ENCODE measurements at regions not wholly inside any gene's neighbourhood (a gene's known extent, or its start where the extent isn't known, plus 50 kb on each side); places are given as distances from the start of the nearest gene placed in this dataset.

DNA sequence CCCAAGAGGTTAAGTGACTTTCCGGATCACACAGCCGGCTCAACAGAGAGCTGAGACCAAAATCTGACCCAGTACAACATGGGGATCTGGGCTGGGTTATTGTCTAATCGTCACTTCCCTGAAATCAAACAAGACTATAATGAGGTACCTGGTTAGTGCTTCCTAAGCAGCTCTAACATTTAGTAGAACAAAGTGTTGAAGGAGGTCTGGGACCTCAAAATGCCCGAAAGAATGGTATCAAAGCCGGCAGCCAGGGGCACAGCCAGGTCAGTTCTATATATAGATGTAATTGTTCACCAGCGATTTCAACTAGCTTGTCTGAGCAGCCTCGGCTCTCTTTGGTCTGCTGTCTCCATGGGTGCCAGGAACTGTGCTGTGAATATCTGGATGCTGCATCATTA lies 245.5 kb upstream of the ECI2 start:
- Mint-ChIP-seq H3K27me3 (ENCODE audit: unreplicated experiment) (peaks cover 4% of the 10 kb centered on the region), H3K4me1 (ENCODE audit: unreplicated experiment) (no peaks in the 10 kb centered on the region), H3K27ac (ENCODE audit: unreplicated experiment) (no peak overlapping the region), H3K4me3 (ENCODE audit: unreplicated experiment) (no peak overlapping the region), H3K36me3 (ENCODE audit: low read depth, unreplicated experiment) (peaks cover 11% of the 10 kb centered on the region), H3K9me3 (ENCODE audit: unreplicated experiment) (peaks cover 13% of the 10 kb centered on the region)
- DNase-seq (ENCODE audit: low spot score) = no peak
- TF ChIP-seq, protein P1, sequence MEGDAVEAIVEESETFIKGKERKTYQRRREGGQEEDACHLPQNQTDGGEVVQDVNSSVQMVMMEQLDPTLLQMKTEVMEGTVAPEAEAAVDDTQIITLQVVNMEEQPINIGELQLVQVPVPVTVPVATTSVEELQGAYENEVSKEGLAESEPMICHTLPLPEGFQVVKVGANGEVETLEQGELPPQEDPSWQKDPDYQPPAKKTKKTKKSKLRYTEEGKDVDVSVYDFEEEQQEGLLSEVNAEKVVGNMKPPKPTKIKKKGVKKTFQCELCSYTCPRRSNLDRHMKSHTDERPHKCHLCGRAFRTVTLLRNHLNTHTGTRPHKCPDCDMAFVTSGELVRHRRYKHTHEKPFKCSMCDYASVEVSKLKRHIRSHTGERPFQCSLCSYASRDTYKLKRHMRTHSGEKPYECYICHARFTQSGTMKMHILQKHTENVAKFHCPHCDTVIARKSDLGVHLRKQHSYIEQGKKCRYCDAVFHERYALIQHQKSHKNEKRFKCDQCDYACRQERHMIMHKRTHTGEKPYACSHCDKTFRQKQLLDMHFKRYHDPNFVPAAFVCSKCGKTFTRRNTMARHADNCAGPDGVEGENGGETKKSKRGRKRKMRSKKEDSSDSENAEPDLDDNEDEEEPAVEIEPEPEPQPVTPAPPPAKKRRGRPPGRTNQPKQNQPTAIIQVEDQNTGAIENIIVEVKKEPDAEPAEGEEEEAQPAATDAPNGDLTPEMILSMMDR (IDR thresholded peaks at IDR 0.05; ENCODE audit: unreplicated experiment) = no peak

DNA sequence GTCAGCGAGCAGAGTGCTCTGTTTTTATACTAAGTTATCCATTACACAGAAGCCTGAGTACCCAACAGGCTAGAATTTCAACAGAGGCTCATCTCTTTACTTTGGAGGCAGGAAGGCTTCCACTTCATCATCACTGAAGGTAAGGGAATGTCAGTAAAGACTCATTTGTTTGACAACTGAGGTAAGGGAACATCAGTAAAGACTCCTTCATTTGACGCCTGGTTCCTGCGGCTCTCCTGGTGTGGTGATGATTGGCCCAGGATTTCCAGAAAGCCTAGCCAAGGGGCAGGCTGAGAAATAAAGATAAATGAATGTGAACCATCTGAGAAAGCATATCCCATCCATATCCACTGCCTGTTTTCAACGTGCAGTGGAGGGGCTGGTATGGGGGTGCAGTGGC lies 244.6 kb upstream of the ECI2 start:
- DNase-seq (ENCODE audit: low spot score) = no peak
- Mint-ChIP-seq H3K27me3 (ENCODE audit: unreplicated experiment) (peaks cover 4% of the 10 kb centered on the region), H3K4me1 (ENCODE audit: unreplicated experiment) (no peaks in the 10 kb centered on the region), H3K4me3 (ENCODE audit: unreplicated experiment) (no peak overlapping the region), H3K36me3 (ENCODE audit: low read depth, unreplicated experiment) (peaks cover 11% of the 10 kb centered on the region), H3K9me3 (ENCODE audit: unreplicated experiment) (peaks cover 13% of the 10 kb centered on the region), H3K27ac (ENCODE audit: unreplicated experiment) (no peak overlapping the region)
- TF ChIP-seq, protein P1 (IDR thresholded peaks at IDR 0.05; ENCODE audit: unreplicated experiment) = no peak

DNA sequence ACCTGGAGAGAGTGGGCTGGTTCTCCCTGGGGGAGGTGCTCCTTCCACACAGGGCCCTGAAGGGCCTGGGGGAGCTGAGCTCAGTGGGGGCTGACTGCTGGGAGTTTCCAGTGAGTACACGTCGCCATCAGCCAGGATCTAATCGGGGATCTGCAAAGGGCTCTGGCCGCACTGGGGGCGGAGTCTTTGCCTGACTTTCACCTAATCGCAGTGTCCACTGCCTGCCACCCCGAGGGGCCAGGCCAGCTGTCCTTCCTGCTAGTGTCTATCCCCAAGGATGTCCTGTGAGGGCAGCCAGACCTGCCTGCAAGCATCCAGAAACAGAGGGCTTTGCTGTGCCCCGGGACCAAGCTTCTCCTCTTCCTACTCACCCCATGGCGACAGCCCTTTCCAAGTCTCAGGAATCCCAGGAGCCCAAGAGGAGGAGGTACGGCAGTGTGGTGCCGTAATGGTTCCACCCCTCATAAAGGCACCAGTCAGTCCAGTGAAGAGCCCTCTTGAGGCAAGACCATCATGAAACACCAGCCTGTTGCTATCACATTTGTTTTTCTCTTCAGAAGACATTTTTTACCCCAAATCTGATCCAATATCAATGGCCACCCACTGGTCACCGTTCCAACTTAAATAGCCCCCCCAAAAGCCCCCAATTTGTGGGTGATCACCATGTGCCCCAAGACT lies 243.1 kb upstream of the ECI2 start:
- H3K4me1 Mint-ChIP-seq (ENCODE audit: unreplicated experiment) = no peaks in the 10 kb centered on the region
- H3K36me3 Mint-ChIP-seq (ENCODE audit: low read depth, unreplicated experiment) = peaks cover 14% of the 10 kb centered on the region
- H3K27ac Mint-ChIP-seq (ENCODE audit: unreplicated experiment) = no peak overlapping the region
- peaks cover 9% of the 10 kb centered on the region for H3K9me3 Mint-ChIP-seq (ENCODE audit: unreplicated experiment)
- no peak for DNase-seq (ENCODE audit: low spot score)
- H3K4me3 Mint-ChIP-seq (ENCODE audit: unreplicated experiment) = no peak overlapping the region
- TF ChIP-seq, protein P1 (IDR thresholded peaks at IDR 0.05; ENCODE audit: unreplicated experiment) = no peak
- H3K27me3 Mint-ChIP-seq (ENCODE audit: unreplicated experiment) = peaks cover 4% of the 10 kb centered on the region

DNA sequence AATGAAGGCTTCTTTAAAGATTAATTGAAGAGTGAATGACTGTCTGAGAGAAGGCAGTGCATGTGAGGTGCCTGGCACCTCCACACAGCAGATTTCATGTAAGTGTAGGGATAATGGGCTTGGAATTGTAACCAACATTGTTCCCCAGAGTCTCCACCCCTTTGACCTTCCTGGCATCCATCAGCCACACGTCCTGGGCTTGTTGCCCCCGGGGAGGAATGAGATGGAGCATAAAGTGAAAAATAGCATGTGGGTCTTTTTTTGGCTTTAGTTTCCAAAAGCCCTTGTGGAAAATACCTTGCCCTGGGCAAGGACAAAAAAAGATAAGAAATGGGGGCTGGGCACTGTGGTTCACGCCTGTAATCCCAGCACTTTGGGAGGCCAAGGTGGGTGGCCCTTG lies 242.2 kb upstream of the ECI2 start:
- no peak overlapping the region for H3K27ac Mint-ChIP-seq (ENCODE audit: unreplicated experiment)
- H3K4me1 Mint-ChIP-seq (ENCODE audit: unreplicated experiment) = no peaks in the 10 kb centered on the region
- peaks cover 9% of the 10 kb centered on the region for H3K36me3 Mint-ChIP-seq (ENCODE audit: low read depth, unreplicated experiment)
- TF ChIP-seq, protein P1 (IDR thresholded peaks at IDR 0.05; ENCODE audit: unreplicated experiment) = no peak
- H3K9me3 Mint-ChIP-seq (ENCODE audit: unreplicated experiment) = peaks cover 4% of the 10 kb centered on the region
- H3K4me3 Mint-ChIP-seq (ENCODE audit: unreplicated experiment) = no peak overlapping the region
- H3K27me3 Mint-ChIP-seq (ENCODE audit: unreplicated experiment) = peaks cover 4% of the 10 kb centered on the region
- DNase-seq (ENCODE audit: low spot score) = no peak

DNA sequence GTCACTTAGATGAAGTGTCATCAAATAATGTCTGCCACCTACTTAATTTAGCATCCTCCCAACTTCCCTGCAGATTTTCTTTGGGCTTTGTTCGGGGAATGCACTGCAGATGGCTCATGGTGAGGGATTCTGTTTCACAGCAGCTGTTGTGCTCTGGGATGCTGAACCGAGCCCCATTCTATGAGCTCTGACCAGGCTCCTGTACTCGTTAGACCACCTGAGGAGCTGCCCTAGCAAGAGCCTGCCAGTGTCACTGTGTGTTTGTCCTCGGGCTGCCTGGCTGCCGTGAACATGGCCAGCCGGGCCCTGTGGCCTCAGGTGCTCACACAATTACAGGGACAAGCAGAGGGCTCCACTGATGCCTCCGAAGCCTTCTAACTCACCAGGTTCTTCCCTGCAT lies 238.8 kb upstream of the ECI2 start:
- no peaks in the 10 kb centered on the region for H3K9me3 Mint-ChIP-seq (ENCODE audit: unreplicated experiment)
- no peak overlapping the region for H3K27ac Mint-ChIP-seq (ENCODE audit: unreplicated experiment)
- H3K36me3 Mint-ChIP-seq (ENCODE audit: low read depth, unreplicated experiment) = peaks cover 3% of the 10 kb centered on the region
- TF ChIP-seq, protein P1 (IDR thresholded peaks at IDR 0.05; ENCODE audit: unreplicated experiment) = no peak
- no peaks in the 10 kb centered on the region for H3K27me3 Mint-ChIP-seq (ENCODE audit: unreplicated experiment)
- no peaks in the 10 kb centered on the region for H3K4me1 Mint-ChIP-seq (ENCODE audit: unreplicated experiment)
- DNase-seq (ENCODE audit: low spot score) = no peak
- no peak overlapping the region for H3K4me3 Mint-ChIP-seq (ENCODE audit: unreplicated experiment)

All from endothelial cell (in vitro differentiated cells).